ENCODE measurements at regions not wholly inside any gene's neighbourhood (a gene's known extent, or its start where the extent isn't known, plus 50 kb on each side); places are given as distances from the start of the nearest gene placed in this dataset.
"Not testable (repeated sequence)": the region's sequence is repeated elsewhere in the genome, so short reads cannot be mapped to it uniquely, and the experiment has no call there.

GRCh38 chr16:16448423-16448822, 69.5 kb downstream of the NPIPA7 start:
- not testable (repeated sequence) for DNase-seq

- not testable (repeated sequence) for DNase-seq
These were observed 70.8 kb downstream of the NPIPA7 start for GRCh38 chr16:16449712-16450237.

GRCh38 chr16:16451721-16452410, 72.9 kb downstream of the NPIPA7 start:
- not testable (repeated sequence) for DNase-seq

GRCh38 chr16:16458579-16458978, 79.6 kb downstream of the NPIPA7 start:
- not testable (repeated sequence) for DNase-seq

- not testable (repeated sequence) for DNase-seq
These were observed 84.9 kb downstream of the NPIPA7 start for GRCh38 chr16:16463792-16464191.

GRCh38 chr16:16488919-16489318, 110.0 kb downstream of the NPIPA7 start:
- not testable (repeated sequence) for DNase-seq

- DNase-seq, result not testable (repeated sequence)
These were observed 110.5 kb downstream of the NPIPA7 start for GRCh38 chr16:16489466-16489865.

- DNase-seq, result not testable (repeated sequence)
These were observed 115.2 kb downstream of the NPIPA7 start for GRCh38 chr16:16494114-16494513.

- not testable (repeated sequence) for DNase-seq
These were observed 116.1 kb downstream of the NPIPA7 start for GRCh38 chr16:16494998-16495397.

- not testable (repeated sequence) for DNase-seq
These were observed 120.9 kb downstream of the NPIPA7 start for GRCh38 chr16:16499875-16500274.

GRCh38 chr16:16507041-16507440, 128.1 kb downstream of the NPIPA7 start:
- not testable (repeated sequence) for DNase-seq

- DNase-seq, result not testable (repeated sequence)
These were observed 129.4 kb downstream of the NPIPA7 start for GRCh38 chr16:16508344-16508743.

- not testable (repeated sequence) for DNase-seq
These were observed 140.5 kb downstream of the NPIPA7 start for GRCh38 chr16:16519395-16519794.

GRCh38 chr16:16521239-16522002, 142.5 kb downstream of the NPIPA7 start:
- DNase-seq, result not testable (repeated sequence)

- not testable (repeated sequence) for DNase-seq
These were observed 148.1 kb downstream of the NPIPA7 start for GRCh38 chr16:16526998-16527397.

GRCh38 chr16:16530744-16531143, 151.8 kb downstream of the NPIPA7 start:
- not testable (repeated sequence) for DNase-seq

- not testable (repeated sequence) for DNase-seq
These were observed 156.6 kb downstream of the NPIPA7 start for GRCh38 chr16:16535565-16535964.

- DNase-seq, result not testable (repeated sequence)
These were observed 157.2 kb downstream of the NPIPA7 start for GRCh38 chr16:16536151-16536550.

GRCh38 chr16:16549710-16550109, 170.8 kb downstream of the NPIPA7 start:
- DNase-seq, result not testable (repeated sequence)

- not testable (repeated sequence) for DNase-seq
These were observed 171.9 kb downstream of the NPIPA7 start for GRCh38 chr16:16550824-16551223.

- not testable (repeated sequence) for DNase-seq
These were observed 173.9 kb downstream of the NPIPA7 start for GRCh38 chr16:16552819-16553340.

GRCh38 chr16:16559179-16559740, 180.3 kb downstream of the NPIPA7 start:
- DNase-seq, result not testable (repeated sequence)

GRCh38 chr16:16561532-16561931, 182.6 kb downstream of the NPIPA7 start:
- DNase-seq, result not testable (repeated sequence)
